Activated CD4-positive, alpha-beta T cell treated with anti-CD3 and anti-CD28 coated beads, Interleukin-2, amount 10 ng/mL, durations not matched to agents 24 days and 14 days (primary cell): ENCODE measurements at regions not wholly inside any gene's neighbourhood (a gene's known extent, or its start where the extent isn't known, plus 50 kb on each side); places are given as distances from the start of the nearest gene placed in this dataset.
"Not testable (repeated sequence)": the region's sequence is repeated elsewhere in the genome, so short reads cannot be mapped to it uniquely, and the experiment has no call there.

Source experiments
- DNase-seq: peaks from one replicate; pipeline ENCODE4 v3.0.0; 2022
- H3K27ac Mint-ChIP-seq: one replicate; pipeline ENCODE4 v1.8.0; 2022; ENCODE audit warnings: mild to moderate bottlenecking, mixed read lengths
- H3K27me3 Mint-ChIP-seq: one replicate; pipeline ENCODE4 v1.8.0; 2022; ENCODE audit warnings: mixed read lengths
- H3K36me3 Mint-ChIP-seq: one replicate; pipeline ENCODE4 v1.8.0; 2022; ENCODE audit warnings: low read depth, mild to moderate bottlenecking, mixed read lengths
- H3K4me1 Mint-ChIP-seq: one replicate; pipeline ENCODE4 v1.8.0; 2021; ENCODE audit warnings: mixed read lengths
- H3K4me3 Mint-ChIP-seq: one replicate; pipeline ENCODE4 v1.8.0; 2022; ENCODE audit warnings: mild to moderate bottlenecking, moderate library complexity, mixed read lengths
- H3K9me3 Mint-ChIP-seq: one replicate; pipeline ENCODE4 v1.8.0; 2021; ENCODE audit warnings: mixed read lengths
- intact Hi-C: fragments of 100-400 bp; cut with micrococcal nuclease; formaldehyde crosslinking; loops from one replicate; pipeline ENCODE4 v1.15.1; 2023

- DNase-seq = no peak
- Mint-ChIP-seq H3K36me3 (no peaks in the 10 kb centered on the region), H3K4me3 (no peak overlapping the region), H3K27ac (no peak overlapping the region), H3K4me1 (peaks cover 12% of the 10 kb centered on the region), H3K9me3 (no peaks in the 10 kb centered on the region), H3K27me3 (peaks cover 4% of the 10 kb centered on the region)
- intact Hi-C loops = no loop called here
These were observed 106.3 kb upstream of the SMAD3 start for GRCh38 chr15:66959066-66959465.

GRCh38 chr15:66959875-66960274, 105.5 kb upstream of the SMAD3 start:
- Mint-ChIP-seq H3K4me3 (no peak overlapping the region), H3K27ac (peak overlapping the region; percentile 40), H3K27me3 (peaks cover 4% of the 10 kb centered on the region), H3K36me3 (no peaks in the 10 kb centered on the region), H3K4me1 (peaks cover 12% of the 10 kb centered on the region), H3K9me3 (no peaks in the 10 kb centered on the region)
- no peak for DNase-seq
- intact Hi-C loops = no loop called here

- Mint-ChIP-seq H3K9me3 (no peaks in the 10 kb centered on the region), H3K4me3 (no peak overlapping the region), H3K4me1 (peaks cover 12% of the 10 kb centered on the region), H3K27me3 (peaks cover 4% of the 10 kb centered on the region), H3K36me3 (no peaks in the 10 kb centered on the region), H3K27ac (no peak overlapping the region)
- no peak for DNase-seq
- intact Hi-C loops = no loop called here
These were observed 104.9 kb upstream of the SMAD3 start for GRCh38 chr15:66960519-66960918.

GRCh38 chr15:66961407-66961884, 104.0 kb upstream of the SMAD3 start:
- intact Hi-C loops = no loop called here
- H3K27me3 Mint-ChIP-seq = peaks cover 4% of the 10 kb centered on the region
- no peaks in the 10 kb centered on the region for H3K9me3 Mint-ChIP-seq
- no peaks in the 10 kb centered on the region for H3K36me3 Mint-ChIP-seq
- H3K4me1 Mint-ChIP-seq = peaks cover 6% of the 10 kb centered on the region
- H3K4me3 Mint-ChIP-seq = no peak overlapping the region
- DNase-seq = no peak
- no peak overlapping the region for H3K27ac Mint-ChIP-seq

GRCh38 chr15:66961901-66962300, 103.5 kb upstream of the SMAD3 start:
- Mint-ChIP-seq H3K4me1 (peaks cover 1% of the 10 kb centered on the region), H3K27ac (no peak overlapping the region), H3K27me3 (peaks cover 4% of the 10 kb centered on the region), H3K36me3 (no peaks in the 10 kb centered on the region), H3K4me3 (no peak overlapping the region), H3K9me3 (no peaks in the 10 kb centered on the region)
- intact Hi-C loops = no loop called here
- no peak for DNase-seq

DNA sequence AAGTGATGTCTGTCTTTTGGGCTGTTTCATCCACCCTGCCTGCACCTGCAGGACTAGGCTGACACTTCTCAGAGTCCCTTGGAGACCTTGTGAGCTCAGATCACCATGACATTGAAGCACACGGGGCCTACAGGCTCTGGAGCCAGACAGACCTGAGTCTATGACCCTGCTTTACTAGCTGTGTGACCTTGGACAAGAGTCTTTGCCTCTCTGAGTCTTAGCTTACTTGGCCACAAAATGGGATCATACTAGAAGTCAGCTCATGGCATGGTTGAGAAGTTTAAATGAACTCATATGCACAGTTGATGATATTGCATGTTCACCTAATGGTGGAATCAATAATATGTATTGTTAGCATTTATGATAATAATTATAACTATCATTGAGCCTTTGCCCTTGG, 102.9 kb upstream of the SMAD3 start:
- no peak for DNase-seq
- Mint-ChIP-seq H3K36me3 (no peaks in the 10 kb centered on the region), H3K4me1 (no peaks in the 10 kb centered on the region), H3K27me3 (peaks cover 9% of the 10 kb centered on the region), H3K4me3 (no peak overlapping the region), H3K9me3 (no peaks in the 10 kb centered on the region), H3K27ac (no peak overlapping the region)
- intact Hi-C loops = no loop called here

- H3K36me3 Mint-ChIP-seq = no peaks in the 10 kb centered on the region
- no peak overlapping the region for H3K4me3 Mint-ChIP-seq
- no peaks in the 10 kb centered on the region for H3K9me3 Mint-ChIP-seq
- H3K4me1 Mint-ChIP-seq = no peaks in the 10 kb centered on the region
- H3K27me3 Mint-ChIP-seq = peaks cover 11% of the 10 kb centered on the region
- intact Hi-C loops = no loop called here
- no peak for DNase-seq
- H3K27ac Mint-ChIP-seq = no peak overlapping the region
These were observed 102.3 kb upstream of the SMAD3 start for GRCh38 chr15:66963084-66963483.

DNA sequence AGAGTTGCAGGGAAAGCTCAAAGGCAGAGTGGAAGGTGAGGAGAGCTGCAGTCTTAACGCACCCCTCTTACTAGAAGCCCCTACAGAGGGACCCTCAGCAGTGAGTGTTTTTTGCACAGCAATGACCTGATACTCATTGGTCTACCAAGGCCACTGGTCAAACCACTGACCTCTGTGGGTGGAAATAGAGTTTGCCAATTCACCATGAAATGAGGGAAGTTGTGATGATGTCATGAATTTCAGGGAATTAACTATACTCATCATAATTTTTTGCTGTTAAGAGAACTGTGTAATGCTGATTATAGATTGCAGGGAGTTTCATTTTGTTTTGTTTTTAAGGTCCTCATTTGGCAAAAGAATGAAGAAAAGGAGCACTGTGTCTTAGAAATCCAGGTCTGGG, 101.7 kb upstream of the SMAD3 start:
- DNase-seq = no peak
- Mint-ChIP-seq H3K36me3 (no peaks in the 10 kb centered on the region), H3K27ac (no peak overlapping the region), H3K4me1 (no peaks in the 10 kb centered on the region), H3K27me3 (peaks cover 11% of the 10 kb centered on the region), H3K9me3 (no peaks in the 10 kb centered on the region), H3K4me3 (no peak overlapping the region)
- intact Hi-C loops = no loop called here

DNA sequence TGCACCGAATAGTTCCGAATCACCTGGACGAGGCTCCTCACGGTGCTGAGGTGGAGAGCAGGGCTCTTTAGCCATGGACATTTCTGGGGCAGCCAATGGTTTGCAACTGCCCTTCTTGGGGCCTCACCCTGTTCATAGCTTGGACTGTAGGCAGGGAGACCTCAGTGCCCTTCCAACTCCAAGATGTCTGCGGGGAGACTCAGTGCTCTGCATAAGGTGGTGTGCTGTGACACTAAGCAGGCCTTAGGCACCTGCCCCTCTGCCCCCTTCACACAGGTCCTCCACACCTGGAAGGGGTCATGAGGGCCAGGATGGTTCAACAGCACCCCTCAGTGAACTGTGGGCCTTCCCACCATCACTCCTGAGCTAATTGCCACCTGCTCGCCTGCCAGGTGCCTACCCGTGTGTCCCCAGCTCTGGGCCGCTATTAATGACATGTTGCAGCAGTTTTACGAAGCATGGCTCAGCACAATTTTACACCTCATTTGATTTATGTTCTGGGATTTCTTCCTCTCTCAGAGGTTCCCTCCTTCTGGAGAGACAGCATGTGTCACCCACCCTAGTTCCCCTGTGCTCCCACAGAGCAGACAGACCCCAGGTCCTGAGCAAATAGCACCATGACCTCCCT, 101.2 kb upstream of the SMAD3 start:
- Mint-ChIP-seq H3K27ac (no peak overlapping the region), H3K9me3 (no peaks in the 10 kb centered on the region), H3K27me3 (peaks cover 11% of the 10 kb centered on the region), H3K36me3 (no peaks in the 10 kb centered on the region), H3K4me3 (no peak overlapping the region), H3K4me1 (no peaks in the 10 kb centered on the region)
- intact Hi-C loops = no loop called here
- no peak for DNase-seq

- DNase-seq = no peak
- H3K9me3 Mint-ChIP-seq = no peaks in the 10 kb centered on the region
- intact Hi-C loops = no loop called here
- H3K27ac Mint-ChIP-seq = no peak overlapping the region
- H3K27me3 Mint-ChIP-seq = peaks cover 13% of the 10 kb centered on the region
- no peaks in the 10 kb centered on the region for H3K4me1 Mint-ChIP-seq
- H3K36me3 Mint-ChIP-seq = no peaks in the 10 kb centered on the region
- no peak overlapping the region for H3K4me3 Mint-ChIP-seq
These were observed 100.6 kb upstream of the SMAD3 start for GRCh38 chr15:66964791-66965190.

GRCh38 chr15:66965201-66965900, 100.1 kb upstream of the SMAD3 start:
- no peaks in the 10 kb centered on the region for H3K36me3 Mint-ChIP-seq
- no peak for DNase-seq
- H3K4me1 Mint-ChIP-seq = no peaks in the 10 kb centered on the region
- H3K27ac Mint-ChIP-seq = no peak overlapping the region
- H3K9me3 Mint-ChIP-seq = no peaks in the 10 kb centered on the region
- no peak overlapping the region for H3K4me3 Mint-ChIP-seq
- intact Hi-C loops = no loop called here
- peaks cover 12% of the 10 kb centered on the region for H3K27me3 Mint-ChIP-seq

GRCh38 chr15:66966256-66966655, 99.1 kb upstream of the SMAD3 start:
- Mint-ChIP-seq H3K4me3 (no peak overlapping the region), H3K27ac (no peak overlapping the region), H3K9me3 (no peaks in the 10 kb centered on the region), H3K4me1 (no peaks in the 10 kb centered on the region), H3K27me3 (peaks cover 15% of the 10 kb centered on the region), H3K36me3 (no peaks in the 10 kb centered on the region)
- intact Hi-C loops = no loop called here
- DNase-seq = no peak

GRCh38 chr15:66968806-66969596, 96.4 kb upstream of the SMAD3 start:
- DNase-seq = no peak
- H3K27ac Mint-ChIP-seq = no peak overlapping the region
- H3K36me3 Mint-ChIP-seq = no peaks in the 10 kb centered on the region
- intact Hi-C loops = no loop called here
- no peak overlapping the region for H3K4me3 Mint-ChIP-seq
- H3K9me3 Mint-ChIP-seq = no peaks in the 10 kb centered on the region
- peaks cover 15% of the 10 kb centered on the region for H3K27me3 Mint-ChIP-seq
- no peaks in the 10 kb centered on the region for H3K4me1 Mint-ChIP-seq

GRCh38 chr15:66974131-66974530, 91.3 kb upstream of the SMAD3 start:
- intact Hi-C loops, H3K4me3 Mint-ChIP-seq, H3K36me3 Mint-ChIP-seq, DNase-seq, H3K4me1 Mint-ChIP-seq, H3K27ac Mint-ChIP-seq, H3K9me3 Mint-ChIP-seq: not testable (repeated sequence)
- H3K27me3 Mint-ChIP-seq = peaks cover 27% of the 10 kb centered on the region
